Caco-2 (cell line): ENCODE measurements at regions not wholly inside any gene's neighbourhood (a gene's known extent, or its start where the extent isn't known, plus 50 kb on each side); places are given as distances from the start of the nearest gene placed in this dataset.

Source experiments
- BruUV-seq: library from RNA; stranded (reverse); fragments of 400-500 nt; replicated peaks from 2 replicates; lab custom pipeline; 2021; lab: Mats Ljungman, UMichigan
- CTCF ChIA-PET: fragments of 300-600 bp; sonication (Branson Sonifier 250); formaldehyde crosslinking; loops from one replicate; lab custom pipeline; 2022; ENCODE audit warnings: antibody characterized with exemption; lab: Charles Lee
- POLR2A ChIA-PET: fragments of 300-600 bp; sonication (Branson Sonifier 250); formaldehyde crosslinking; loops from one replicate; lab custom pipeline; 2022; ENCODE audit warnings: antibody characterized with exemption; lab: Charles Lee
- DNase-seq, 2 experiments: peaks; one replicate each; pipeline versions ENCODE4 v3.0.0 to v3.0.0-alpha.2; 2020 to 2022
- H3K27me3 ChIP-seq: replicated peaks from 2 replicates; pipeline ENCODE4 v1.6.0; 2011; ENCODE audit warnings: low read length; ENCODE audit not compliant: control insufficient read depth, insufficient read depth
- H3K36me3 ChIP-seq: 2 replicates; pipeline ENCODE4 v1.5.1; 2011; ENCODE audit warnings: low read length; ENCODE audit not compliant: control insufficient read depth, insufficient read depth
- H3K4me1 ChIP-seq: fragments of 250-450 bp; sonication (Bioruptor Pico); 2 replicates; pipeline ENCODE4 v1.5.1; 2020; ENCODE audit warnings: mild to moderate bottlenecking
- H3K4me3 ChIP-seq: 2 replicates; pipeline ENCODE4 v1.5.1; 2011; ENCODE audit warnings: low read depth, mild to moderate bottlenecking, control low read depth, low read length
- H3K9me3 ChIP-seq: fragments of 250-450 bp; sonication (Bioruptor Pico); 2 replicates; pipeline ENCODE4 v1.5.1; 2020; ENCODE audit warnings: mild to moderate bottlenecking, moderate library complexity
- H3K27ac Mint-ChIP-seq: one replicate; pipeline ENCODE4 v1.8.0; 2022; ENCODE audit warnings: mixed read lengths; ENCODE audit not compliant: unreplicated experiment
- H3K27me3 Mint-ChIP-seq: one replicate; pipeline ENCODE4 v1.8.0; 2022; ENCODE audit warnings: mixed read lengths; ENCODE audit not compliant: insufficient read depth, unreplicated experiment
- H3K36me3 Mint-ChIP-seq: one replicate; pipeline ENCODE4 v1.8.0; 2022; ENCODE audit warnings: mild to moderate bottlenecking, mixed read lengths; ENCODE audit not compliant: insufficient read depth, unreplicated experiment
- H3K4me1 Mint-ChIP-seq: one replicate; pipeline ENCODE4 v1.8.0; 2022; ENCODE audit warnings: low read depth, mixed read lengths; ENCODE audit not compliant: unreplicated experiment
- H3K4me3 Mint-ChIP-seq: one replicate; pipeline ENCODE4 v1.8.0; 2022; ENCODE audit warnings: mild to moderate bottlenecking, moderate library complexity, mixed read lengths; ENCODE audit not compliant: unreplicated experiment
- H3K9me3 Mint-ChIP-seq: one replicate; pipeline ENCODE4 v1.8.0; 2022; ENCODE audit warnings: mixed read lengths; ENCODE audit not compliant: unreplicated experiment
- CTCF ChIP-seq, 2 experiments: fragments of 200-600 bp in 1 of 2; IDR thresholded peaks; 1 replicate in 1 of 2; 2 replicates in 1 of 2; pipeline versions ENCODE4 v1.5.1 to v1.8.0; 2011 to 2022; ENCODE audit warnings: antibody characterized with exemption in 1 of 2, control low read depth in 1 of 2, inconsistent platforms in 1 of 2, low read depth in 1 of 2, low read length in 1 of 2, mild to moderate bottlenecking in 1 of 2, moderate library complexity in 1 of 2; ENCODE audit not compliant: insufficient read depth in 1 of 2, severe bottlenecking in 1 of 2, unreplicated experiment in 1 of 2
- intact Hi-C: fragments of 100-400 bp; cut with micrococcal nuclease; formaldehyde crosslinking; loops from one replicate; pipeline ENCODE4 v1.10.0; 2022; ENCODE audit not compliant: unreplicated experiment

GRCh38 chr5:120873083-120873482 is 409.0 kb downstream of the PRR16 start:
- intact Hi-C loops: no loop called here
- no peaks in the 10 kb centered on the region for H3K27me3 ChIP-seq
- Mint-ChIP-seq H3K27me3 (no peaks in the 10 kb centered on the region), H3K27ac (no peak overlapping the region), H3K9me3 (no peaks in the 10 kb centered on the region), H3K4me1 (no peaks in the 10 kb centered on the region), H3K4me3 (no peak overlapping the region), H3K36me3 (no peaks in the 10 kb centered on the region)
- no peak overlapping the region for H3K4me3 ChIP-seq
- ChIA-PET POLR2A (no interaction called here), CTCF (no interaction called here)
- no TSS peak for BruUV-seq
- TF ChIP-seq CTCF (IDR thresholded peaks at IDR 0.05; ENCODE audit: insufficient read depth in 1 of 2, low read depth in 1 of 2, low read length in 1 of 2, severe bottlenecking in 1 of 2, unreplicated experiment in 1 of 2): no peak
- no peaks in the 10 kb centered on the region for H3K4me1 ChIP-seq
- no peaks in the 10 kb centered on the region for H3K9me3 ChIP-seq
- H3K36me3 ChIP-seq: no peaks in the 10 kb centered on the region
- no peak for DNase-seq

GRCh38 chr5:120874081-120874862 is 410.2 kb downstream of the PRR16 start:
- Histone ChIP-seq H3K9me3 (no peaks in the 10 kb centered on the region), H3K4me3 (no peak overlapping the region), H3K36me3 (no peaks in the 10 kb centered on the region), H3K27me3 (no peaks in the 10 kb centered on the region), H3K4me1 (no peaks in the 10 kb centered on the region)
- no peaks in the 10 kb centered on the region for H3K27me3 Mint-ChIP-seq
- no peak for DNase-seq
- no TSS peak for BruUV-seq
- H3K36me3 Mint-ChIP-seq: no peaks in the 10 kb centered on the region
- TF ChIP-seq CTCF (IDR thresholded peaks at IDR 0.05; ENCODE audit: insufficient read depth in 1 of 2, low read depth in 1 of 2, low read length in 1 of 2, severe bottlenecking in 1 of 2, unreplicated experiment in 1 of 2): no peak
- H3K4me3 Mint-ChIP-seq: no peak overlapping the region
- H3K9me3 Mint-ChIP-seq: no peaks in the 10 kb centered on the region
- intact Hi-C loops: no loop called here
- H3K4me1 Mint-ChIP-seq: no peaks in the 10 kb centered on the region
- CTCF ChIA-PET: no interaction called here
- POLR2A ChIA-PET: no interaction called here
- no peak overlapping the region for H3K27ac Mint-ChIP-seq

GRCh38 chr5:120882038-120882775 is 418.1 kb downstream of the PRR16 start:
- Mint-ChIP-seq H3K36me3 (no peaks in the 10 kb centered on the region), H3K4me3 (no peak overlapping the region), H3K27ac (no peak overlapping the region), H3K9me3 (no peaks in the 10 kb centered on the region), H3K4me1 (no peaks in the 10 kb centered on the region), H3K27me3 (no peaks in the 10 kb centered on the region)
- H3K4me3 ChIP-seq: no peak overlapping the region
- intact Hi-C loops: no loop called here
- no peak for TF ChIP-seq CTCF (IDR thresholded peaks at IDR 0.05; ENCODE audit: insufficient read depth in 1 of 2, low read depth in 1 of 2, low read length in 1 of 2, severe bottlenecking in 1 of 2, unreplicated experiment in 1 of 2)
- H3K4me1 ChIP-seq: no peaks in the 10 kb centered on the region
- H3K27me3 ChIP-seq: no peaks in the 10 kb centered on the region
- CTCF ChIA-PET: no interaction called here
- no peaks in the 10 kb centered on the region for H3K9me3 ChIP-seq
- H3K36me3 ChIP-seq: no peaks in the 10 kb centered on the region
- DNase-seq: no peak
- BruUV-seq: no TSS peak
- POLR2A ChIA-PET: no interaction called here
